Heart right ventricle (tissue), 16 donors: ENCODE measurements at regions not wholly inside any gene's neighbourhood (a gene's known extent, or its start where the extent isn't known, plus 50 kb on each side); places are given as distances from the start of the nearest gene placed in this dataset.

Experiments
- ATAC-seq, 8 donors: fragments of 200-7000 bp; cut with Tn5 transposase; one replicate each; pipeline ENCODE4 v1.9.1; 2020; ENCODE audit warnings: mild to moderate bottlenecking in 8 of 8, moderate library complexity in 8 of 8, moderate number of reproducible peaks in 1 of 8
- DNase-seq, 2 donors: peaks; one replicate each; pipeline ENCODE4 v3.0.0-alpha.2; 2020
- H3K27ac ChIP-seq, 10 donors: fragments of 200-600 bp; sonication (generic) in 2 of 10; one replicate each; pipeline versions ENCODE4 v1.5.0 to v1.8.0; 2020 to 2022; ENCODE audit warnings: mild to moderate bottlenecking in 3 of 10
- H3K27me3 ChIP-seq, 7 donors: fragments of 200-600 bp; one replicate each; pipeline ENCODE4 v1.8.0; 2021 to 2022; ENCODE audit warnings: mild to moderate bottlenecking in 2 of 7
- H3K36me3 ChIP-seq, 9 donors: fragments of 200-600 bp; sonication (generic) in 1 of 9; one replicate each; pipeline versions ENCODE4 v1.5.0 to v1.8.0; 2020 to 2022; ENCODE audit warnings: mild to moderate bottlenecking in 2 of 9
- H3K4me1 ChIP-seq, 9 donors: fragments of 200-600 bp; sonication (generic) in 1 of 9; one replicate each; pipeline versions ENCODE4 v1.5.0 to v1.8.0; 2020 to 2022; ENCODE audit warnings: mild to moderate bottlenecking in 4 of 9
- H3K4me3 ChIP-seq, 10 donors: fragments of 200-600 bp; sonication (generic) in 2 of 10; one replicate each; pipeline versions ENCODE4 v1.5.0 to v1.8.0; 2020 to 2022; ENCODE audit warnings: mild to moderate bottlenecking in 7 of 10, moderate library complexity in 2 of 10
- H3K9me3 ChIP-seq, 11 donors: fragments of 200-600 bp in 10 of 11; sonication (generic) in 2 of 11; one replicate each; pipeline versions ENCODE4 v1.5.0 to v1.8.0; 2013 to 2022; ENCODE audit warnings: mild to moderate bottlenecking in 2 of 11, control low read depth in 1 of 11, moderate library complexity in 1 of 11
- CTCF ChIP-seq, 9 donors: fragments of 200-600 bp; sonication (generic) in 2 of 9; IDR thresholded peaks; one replicate each; pipeline versions ENCODE4 v1.5.0 to v1.8.0; 2021 to 2022; ENCODE audit warnings: antibody characterized with exemption in 9 of 9, mild to moderate bottlenecking in 5 of 9, moderate library complexity in 1 of 9
- WGBS, 2 donors: extraction: QIAGEN DNeasy Blood & Tissue Kit; methylation state at CpG; one replicate each; pipeline ENCODE4 v1.1.7; 2013; ENCODE audit warnings: inconsistent platforms in 1 of 2; 5-methylcytosine and 5-hydroxymethylcytosine counted together
- intact Hi-C, 10 donors: fragments of 100-400 bp; cut with DNase I; formaldehyde crosslinking; loops; one replicate each; pipeline versions ENCODE4 v1.11.1 to v1.14.2; 2022
- donor health status: Arrhythmogenic right ventricular cardiomyopathy.
- donor health status: ischemic (EF 13 %, LVEDD 7.1; RV severe dilation, severe dysfunction).
- donor health status: healthy with polysubstance abuse.
- donor health status: DM: no; HTN: yes; CAD: no.
- donor health status: DM: no; HTN: no; CAD: no.
- donor health status: ischemic (EF 25% LVEDD 6.9; RV normal size, moderate dysfunction).
- donor health status: ischemic (EF 25% LVEDD 5.7; RV mildly dilated, moderate dysfunction).
- donor health status: healthy.
- donor health status: DM: yes; HTN: yes; CAD: no.
- donor health status: Ischemic cardiomyopathy.
- donor health status: ischemic (EF 35%, LVEDD 5.7; RV mildly dilated, moderate dysfunction).
- donor health status: nonischemic (EF 11% LVEDD 7.7; RV severe dilation, severe dysfunction).
- donor health status: DM: yes; HTN: yes; CAD: no.
- donor health status: PGD.
- donor health status: ischemic (EF 29% LVEDD 5.4; RV normal size, mild dysfunction).
- donor health status: nonischemic (EF 23%, LVEDD 6.1; RV moderate dilation, normal function).

- Histone ChIP-seq H3K27ac (no peak overlapping the region), H3K36me3 (no peaks in the 10 kb centered on the region), H3K4me3 (no peak overlapping the region), H3K4me1 (no peaks in the 10 kb centered on the region), H3K27me3 (no peaks in the 10 kb centered on the region), H3K9me3 (peaks cover 0 to 10% (median 6%) of the 10 kb centered on the region in 11 donors)
- 70 to 72% methylated on average over 1 of the region's 1 CpG for WGBS, 2 donors
- no peak for TF ChIP-seq CTCF (IDR thresholded peaks at IDR 0.05)
- intact Hi-C loops = no loop called here
- DNase-seq (no peak), ATAC-seq (no peak)
Measured at GRCh38 chr4:100880011-100880410, 362.2 kb upstream of the EMCN start.

DNA sequence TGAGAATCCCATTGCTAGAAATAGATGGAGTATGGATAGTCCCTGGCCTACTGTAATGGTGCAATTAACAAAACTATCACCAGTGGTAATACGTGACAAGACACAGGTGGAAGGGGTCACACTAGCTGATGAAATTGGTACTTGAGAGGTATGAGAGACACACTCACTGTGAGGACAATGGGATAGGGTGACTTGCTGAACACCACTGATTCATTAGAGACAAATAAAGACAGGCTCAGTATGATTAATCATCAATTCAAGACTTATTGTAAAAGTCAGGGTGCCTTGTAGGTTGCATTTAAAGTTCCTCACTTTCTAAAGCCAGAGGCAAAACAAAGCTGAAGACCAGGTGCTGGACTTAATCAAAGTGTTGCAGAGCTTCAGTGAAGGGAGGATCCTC lies 361.6 kb upstream of the EMCN start:
- ATAC-seq (no peak), DNase-seq (no peak)
- Histone ChIP-seq H3K27me3 (no peaks in the 10 kb centered on the region), H3K36me3 (no peaks in the 10 kb centered on the region), H3K4me3 (no peak overlapping the region), H3K9me3 (peaks cover 0 to 5% (median 2%) of the 10 kb centered on the region in 11 donors), H3K27ac (no peak overlapping the region), H3K4me1 (no peaks in the 10 kb centered on the region)
- no peak for TF ChIP-seq CTCF (IDR thresholded peaks at IDR 0.05)
- intact Hi-C loops = no loop called here
- WGBS, 2 donors = 90 to 91% methylated on average over 1 of the region's 1 CpG

GRCh38 chr4:100876546-100876945 lies 358.7 kb upstream of the EMCN start:
- no peaks in the 10 kb centered on the region for H3K4me1 ChIP-seq
- intact Hi-C loops = no loop called here
- H3K4me3 ChIP-seq = no peak overlapping the region

DNA sequence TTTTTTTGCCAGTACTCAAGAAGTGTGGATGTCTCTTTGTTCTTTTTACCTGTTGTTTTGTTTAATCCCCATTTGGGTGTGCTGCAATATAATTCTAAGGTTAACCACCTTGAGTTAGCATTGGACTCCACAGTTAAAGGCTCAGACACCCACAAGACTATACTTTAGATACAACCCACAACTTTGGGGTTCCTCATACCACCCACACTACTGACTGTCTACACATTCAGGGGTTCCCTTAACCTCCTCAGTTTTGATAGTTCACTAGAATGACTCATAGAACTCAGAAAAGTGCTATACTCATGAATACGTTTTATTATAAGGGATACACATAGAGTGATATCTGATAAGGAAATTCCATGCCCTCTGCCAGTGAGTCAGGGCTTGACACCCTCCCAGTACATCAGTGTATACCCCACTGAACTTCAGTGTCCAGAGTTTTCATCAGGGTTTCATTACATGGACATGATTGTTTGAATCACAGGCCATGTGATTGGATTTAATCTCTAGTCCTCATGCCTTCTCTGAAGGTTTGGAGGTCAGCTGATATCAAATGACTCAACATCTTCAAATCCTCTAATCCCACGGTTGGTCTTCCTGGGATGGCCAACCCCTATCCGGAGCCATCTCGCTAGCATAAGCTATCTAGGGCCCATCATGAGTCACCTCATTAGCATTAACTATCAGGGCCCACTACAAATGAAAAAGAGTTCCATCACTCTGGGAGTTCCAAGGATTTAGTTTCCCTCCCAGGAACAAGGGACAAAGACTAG lies 357.7 kb upstream of the EMCN start:
- TF ChIP-seq CTCF (IDR thresholded peaks at IDR 0.05) = no peak
- ATAC-seq (no peak), DNase-seq (no peak)
- H3K4me3 ChIP-seq = no peak overlapping the region
- no peaks in the 10 kb centered on the region for H3K9me3 ChIP-seq
- intact Hi-C loops = no loop called here
- 81 to 84% methylated on average over 4 of the region's 4 CpGs for WGBS, 2 donors
- H3K27ac ChIP-seq = no peak overlapping the region
- no peaks in the 10 kb centered on the region for H3K36me3 ChIP-seq
- no peaks in the 10 kb centered on the region for H3K4me1 ChIP-seq
- H3K27me3 ChIP-seq = no peaks in the 10 kb centered on the region

More at GRCh38 chr4:100876546-100876945, 358.7 kb upstream of the EMCN start:
- Histone ChIP-seq H3K27ac (no peak overlapping the region), H3K36me3 (no peaks in the 10 kb centered on the region), H3K9me3 (no peaks in the 10 kb centered on the region), H3K27me3 (no peaks in the 10 kb centered on the region)
- TF ChIP-seq CTCF (IDR thresholded peaks at IDR 0.05) = no peak
- DNase-seq = no peak
- ATAC-seq = no peak
